GM19463 (cell line): ENCODE measurements at regions not wholly inside any gene's neighbourhood (a gene's known extent, or its start where the extent isn't known, plus 50 kb on each side); places are given as distances from the start of the nearest gene placed in this dataset.

ENCODE experiments used
- ATAC-seq: cut with Tn5 transposase; IDR thresholded peaks from one replicate; pipeline ENCODE4 v1.9.1; 2021; ENCODE audit warnings: mild to moderate bottlenecking, moderate library complexity; ENCODE audit not compliant: unreplicated experiment

DNA sequence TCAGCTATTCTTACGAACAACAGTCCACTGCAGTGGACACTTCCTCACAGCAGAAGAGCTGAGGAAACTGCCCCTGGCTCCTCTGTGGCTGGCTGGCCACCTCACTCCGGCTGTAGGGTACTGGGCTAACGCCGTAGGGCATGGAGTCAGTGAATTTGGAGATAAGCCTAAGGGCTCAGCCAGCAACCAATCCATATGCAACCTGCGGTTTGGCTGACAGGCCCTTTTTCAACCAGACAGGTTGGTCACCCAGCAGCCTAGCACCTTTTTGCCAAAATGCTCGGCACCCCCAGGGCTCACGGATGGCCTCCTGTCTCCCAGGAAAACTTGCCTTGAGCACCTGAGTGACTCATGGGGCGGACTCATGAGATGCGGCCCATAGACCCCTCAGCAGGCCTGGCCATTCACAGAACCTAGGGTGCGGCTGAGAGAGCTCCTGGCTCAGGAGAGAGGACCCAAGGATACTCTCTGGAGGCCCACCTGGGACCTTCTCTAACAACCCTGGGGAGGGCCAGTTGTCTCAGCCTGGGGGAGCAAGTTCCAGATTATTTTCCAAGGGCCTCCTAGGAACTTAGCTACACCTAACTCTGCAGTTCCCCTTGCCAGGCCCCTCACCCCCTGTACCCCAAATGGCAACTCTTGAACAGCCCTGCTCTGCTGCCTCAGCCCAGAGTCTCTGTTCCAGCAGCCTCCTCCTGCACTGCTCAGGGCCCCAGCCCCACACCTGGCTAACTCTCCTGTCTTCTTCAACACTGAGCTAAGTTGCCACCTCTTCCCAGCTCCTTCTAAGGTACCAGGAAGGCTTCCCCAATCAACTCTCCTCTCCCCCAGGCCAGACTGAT, 252.1 kb downstream of the CYP26B1 start:
- ATAC-seq = no peak

DNA sequence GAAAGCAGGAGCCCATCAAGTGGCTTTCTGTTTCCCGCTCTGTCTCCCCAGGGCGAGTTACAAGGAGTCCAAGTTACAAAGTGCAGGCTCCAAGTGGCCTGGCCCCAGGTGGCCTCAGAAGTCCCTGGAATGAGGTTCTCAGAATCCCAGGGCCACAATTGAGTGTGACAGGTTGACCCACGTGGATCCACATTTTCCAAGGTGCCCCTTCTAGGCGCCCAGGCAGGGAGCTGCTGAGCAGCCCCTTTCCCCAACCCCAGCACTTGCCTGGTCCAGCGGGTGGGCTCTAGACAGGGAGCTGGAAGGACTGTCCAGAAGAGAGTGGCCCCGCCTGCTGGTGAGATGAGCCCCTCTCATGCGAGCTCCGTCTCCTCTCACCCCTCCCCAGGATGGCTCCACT, 253.4 kb downstream of the CYP26B1 start:
- ATAC-seq = no peak

DNA sequence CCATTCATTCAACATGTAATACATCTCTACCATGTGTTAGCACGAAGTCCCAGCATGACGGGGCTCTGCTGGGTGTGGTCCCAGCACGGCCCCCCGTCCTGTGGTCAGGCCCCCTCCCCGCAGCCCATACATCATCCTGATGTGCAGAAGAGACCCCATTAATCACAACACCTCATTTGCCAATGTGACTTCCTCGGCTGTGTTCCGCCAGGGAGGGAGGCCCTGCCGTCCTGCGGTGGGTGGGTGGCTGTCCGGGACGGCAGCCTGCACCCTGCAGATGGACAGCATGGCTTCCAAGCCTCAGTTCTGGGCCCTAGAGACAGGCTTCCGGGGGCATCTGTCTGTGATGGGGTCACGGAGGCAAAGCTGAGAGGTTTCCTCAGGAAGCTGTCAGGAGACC, 254.0 kb downstream of the CYP26B1 start:
- ATAC-seq = no peak

DNA sequence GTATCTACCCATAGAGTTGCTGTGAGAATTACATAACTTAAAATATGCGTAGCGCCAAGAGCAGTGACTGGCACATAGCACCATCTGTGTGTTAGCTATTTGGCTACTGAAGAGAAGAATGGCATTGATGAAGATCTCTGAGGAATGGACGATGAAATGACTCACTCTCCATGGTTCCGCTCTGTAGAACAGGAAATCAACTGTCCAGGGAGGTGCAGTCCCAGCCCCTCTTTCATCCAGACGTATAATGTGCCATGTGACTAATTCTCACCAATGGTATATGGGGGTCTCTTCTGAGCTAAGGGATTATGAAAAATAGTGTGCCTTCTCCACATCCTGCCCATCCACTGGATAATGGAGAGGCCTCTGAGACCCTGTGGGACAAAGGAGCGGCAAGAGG, 254.8 kb downstream of the CYP26B1 start:
- no peak for ATAC-seq

DNA sequence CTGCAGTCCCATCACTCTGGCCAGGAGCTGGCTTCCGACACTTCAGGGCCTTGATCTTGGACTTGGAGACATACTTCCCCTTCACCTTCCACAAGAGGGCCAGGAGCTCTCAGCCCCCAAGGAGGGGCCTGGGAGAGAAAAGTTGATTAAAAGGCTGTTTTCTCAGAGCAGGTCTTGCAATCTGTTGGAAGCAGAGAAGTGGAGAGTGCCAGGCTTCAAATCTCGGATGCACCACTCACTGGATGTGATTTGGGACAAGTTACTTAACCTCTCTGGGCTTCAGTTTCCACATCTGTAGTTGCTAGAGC, 255.3 kb downstream of the CYP26B1 start:
- ATAC-seq = no peak

DNA sequence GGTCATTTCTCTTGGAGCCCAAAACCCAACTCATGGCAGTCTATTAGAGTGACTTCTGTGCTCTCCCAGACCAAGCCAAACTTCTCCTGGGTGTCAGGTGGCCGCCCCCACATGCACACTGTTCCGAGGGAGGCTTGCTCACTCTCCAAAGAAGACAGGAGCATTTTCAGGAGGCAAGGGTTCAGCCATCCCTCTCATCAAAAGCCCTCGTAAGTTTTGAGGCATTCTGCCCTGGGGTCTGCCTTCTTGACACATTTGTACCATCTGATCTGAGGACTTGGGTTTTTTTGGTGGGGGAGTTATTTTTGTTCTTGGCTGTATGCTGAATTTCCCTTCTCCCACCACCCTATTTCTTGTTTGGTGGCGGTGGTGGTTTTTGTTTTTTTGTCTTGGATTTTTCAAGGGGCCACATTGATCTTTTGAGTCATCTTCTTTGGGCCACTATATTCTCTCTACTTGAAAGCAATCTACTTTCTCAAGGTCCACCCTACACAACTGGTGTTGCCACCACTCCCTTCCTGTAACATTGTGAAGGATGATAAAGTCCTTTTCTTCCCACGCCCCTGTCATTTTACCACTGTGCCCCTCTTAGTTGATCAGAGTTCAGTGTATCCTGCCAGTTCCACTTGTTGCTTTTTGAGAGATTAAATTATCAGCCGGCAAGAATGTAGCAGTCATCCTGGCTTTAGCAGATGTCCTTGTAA, 255.8 kb downstream of the CYP26B1 start:
- no peak for ATAC-seq

DNA sequence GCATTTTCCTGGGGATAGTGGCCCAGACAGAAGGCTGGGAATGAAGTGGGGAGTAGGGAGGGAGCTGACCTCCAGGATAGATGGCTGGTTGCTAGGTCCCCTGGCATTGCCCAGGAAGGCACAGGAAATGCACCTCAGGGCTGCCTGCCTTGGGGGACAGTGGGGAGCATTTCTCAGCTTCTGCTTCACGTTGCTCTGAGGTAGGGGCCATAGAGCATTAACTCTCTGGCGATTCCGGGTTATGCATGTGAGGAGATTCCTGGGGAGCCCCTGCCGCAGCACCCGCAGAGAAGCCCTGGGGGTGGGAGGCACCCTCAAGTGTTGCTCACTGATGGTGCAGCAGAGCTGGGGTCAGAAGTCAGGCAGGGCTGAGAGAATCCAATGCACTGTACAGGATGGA, 256.5 kb downstream of the CYP26B1 start:
- no peak for ATAC-seq

DNA sequence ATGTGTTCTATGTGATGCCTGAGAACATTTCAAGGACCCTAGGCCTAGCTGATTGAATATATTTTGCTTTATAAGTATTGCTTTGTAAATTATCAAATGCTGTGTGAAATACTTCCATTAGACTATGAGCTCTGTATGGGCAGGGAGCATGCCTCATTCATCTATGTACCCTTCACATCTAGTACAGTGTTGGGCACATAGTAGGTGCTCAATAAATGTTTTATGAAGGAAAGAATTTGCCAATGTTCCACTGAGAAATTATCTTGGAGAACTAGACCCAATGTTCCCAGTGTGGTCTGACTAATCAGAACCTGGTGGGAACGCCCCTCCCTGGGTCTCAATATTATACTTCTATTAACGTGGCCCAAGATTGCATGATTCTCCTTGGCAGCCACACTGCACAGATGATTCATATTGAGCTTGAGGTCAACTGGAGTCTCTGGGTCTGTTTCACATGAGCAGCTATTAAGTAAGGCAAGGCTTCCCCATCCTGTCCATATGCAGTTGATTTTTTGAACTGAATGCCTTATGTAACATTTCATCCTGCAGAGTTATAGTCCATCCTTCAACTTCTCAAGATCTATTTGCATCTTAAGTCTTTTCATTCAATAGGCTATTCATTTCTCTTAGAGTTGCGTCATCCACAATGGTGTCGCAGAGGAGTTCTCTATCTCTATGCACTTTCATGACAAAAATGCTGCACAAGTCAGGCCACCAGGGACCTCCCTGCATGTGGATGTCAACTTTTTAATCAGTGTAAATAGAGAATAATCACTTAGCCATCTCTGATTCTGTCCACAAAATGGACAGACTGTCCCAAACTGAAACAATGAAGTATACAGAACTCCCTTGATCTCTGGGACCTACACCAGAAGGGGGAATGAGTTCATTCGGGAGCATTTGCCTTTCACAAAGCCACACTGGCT, 257.6 kb downstream of the CYP26B1 start:
- no peak for ATAC-seq

DNA sequence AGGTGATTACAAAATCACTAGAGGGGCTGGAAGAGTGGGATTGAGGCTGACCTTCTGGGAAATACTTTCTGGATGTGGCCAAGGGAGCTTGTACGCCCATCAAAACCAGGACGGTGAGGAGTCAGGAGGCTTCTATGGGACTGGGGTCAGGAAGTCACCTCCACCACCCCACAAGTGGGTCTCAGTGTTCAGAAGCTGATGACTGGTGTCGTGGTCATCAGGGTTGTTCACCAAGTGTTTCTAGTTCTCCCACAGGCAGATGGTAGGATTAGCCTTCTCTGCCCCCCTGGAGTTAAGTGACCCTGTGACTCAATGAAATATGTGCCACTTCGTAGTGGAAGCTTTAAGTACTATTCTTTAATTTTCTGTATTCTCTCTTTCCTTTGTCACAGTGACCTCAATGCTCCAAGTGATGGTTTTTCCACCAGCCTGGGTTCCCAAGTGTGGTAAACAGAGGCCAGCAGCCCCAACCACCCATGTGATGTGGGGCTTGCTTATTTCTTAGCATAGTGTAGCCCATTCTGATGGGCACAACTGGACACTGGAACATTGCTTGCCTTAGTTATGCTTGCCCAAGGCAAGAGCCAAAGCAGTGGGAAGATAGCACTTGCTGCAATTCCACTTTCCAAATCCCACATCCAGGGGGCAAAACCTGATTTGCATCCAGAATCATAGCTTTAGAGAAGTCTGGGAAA, 258.8 kb downstream of the CYP26B1 start:
- ATAC-seq = no peak

DNA sequence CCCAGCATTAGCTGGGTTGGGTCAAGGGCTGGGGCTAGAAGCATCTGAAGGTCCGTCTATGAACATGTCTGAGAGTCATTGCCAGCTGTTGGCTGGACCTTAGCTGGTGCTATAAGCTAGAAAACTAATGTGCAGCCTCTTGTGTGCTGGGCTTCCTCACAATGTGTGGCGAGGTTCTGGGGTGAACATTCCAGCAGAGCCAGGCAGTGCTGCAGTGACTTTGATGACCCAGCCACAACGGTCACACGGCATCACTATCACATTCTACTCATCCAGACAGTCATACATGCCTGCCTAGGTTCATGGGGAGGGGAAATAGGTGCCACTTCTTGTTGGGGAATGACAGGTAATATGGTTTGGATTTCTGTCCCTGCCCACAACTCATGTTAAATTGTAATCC, 260.5 kb downstream of the CYP26B1 start:
- no peak for ATAC-seq

DNA sequence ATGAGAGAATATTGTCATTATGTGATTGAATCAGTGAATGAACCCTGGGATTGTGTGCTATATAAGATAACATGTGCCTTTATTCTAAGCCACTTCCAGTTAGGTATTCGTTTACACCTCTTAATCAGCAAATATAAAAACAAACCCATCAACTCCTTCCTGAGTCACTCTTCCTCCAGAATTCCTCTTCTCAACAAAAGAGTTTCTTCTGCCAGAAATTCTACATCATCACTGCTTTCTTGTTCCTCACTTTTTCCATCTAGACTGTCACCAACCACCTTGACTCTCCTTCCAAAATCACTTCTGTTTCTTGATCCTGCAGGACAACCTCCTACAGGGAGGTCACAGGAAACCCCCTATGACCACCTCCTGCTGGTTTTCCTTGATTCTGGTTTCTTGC, 261.4 kb downstream of the CYP26B1 start:
- no peak for ATAC-seq

DNA sequence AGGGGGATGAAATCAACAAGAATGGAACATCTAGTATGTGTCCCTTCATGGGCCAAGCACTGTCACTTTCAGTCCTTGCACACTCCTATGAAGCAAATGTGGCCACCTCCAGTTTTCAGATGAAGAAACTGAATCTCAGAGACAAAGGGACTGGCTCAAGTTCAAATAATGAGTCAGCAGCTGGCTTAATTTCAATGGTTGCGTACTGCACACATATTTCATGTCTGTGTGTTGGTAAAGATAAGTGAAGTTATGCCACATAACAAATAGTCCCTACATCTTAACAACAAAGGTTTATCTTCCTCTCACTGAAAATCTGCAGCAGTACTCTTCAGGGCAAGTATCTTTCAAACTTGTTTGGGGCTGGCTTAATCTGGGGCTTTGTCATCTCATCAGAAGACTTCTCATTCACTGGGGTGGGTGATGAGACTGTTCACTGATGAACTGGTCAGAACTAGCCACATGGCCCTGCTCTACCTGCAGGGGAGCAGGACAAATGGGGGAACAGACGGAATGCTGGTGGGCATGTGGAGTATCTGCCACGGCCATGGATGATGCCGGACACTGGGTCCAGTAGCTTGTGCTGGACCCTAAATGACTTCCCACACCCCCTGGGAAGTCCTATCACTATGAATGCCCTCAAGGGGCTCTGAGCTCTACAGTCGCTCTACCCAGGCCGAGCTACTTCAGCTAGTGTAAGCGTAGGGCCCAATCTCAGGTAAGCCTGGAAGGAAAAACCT, 263.2 kb downstream of the CYP26B1 start:
- ATAC-seq = no peak

DNA sequence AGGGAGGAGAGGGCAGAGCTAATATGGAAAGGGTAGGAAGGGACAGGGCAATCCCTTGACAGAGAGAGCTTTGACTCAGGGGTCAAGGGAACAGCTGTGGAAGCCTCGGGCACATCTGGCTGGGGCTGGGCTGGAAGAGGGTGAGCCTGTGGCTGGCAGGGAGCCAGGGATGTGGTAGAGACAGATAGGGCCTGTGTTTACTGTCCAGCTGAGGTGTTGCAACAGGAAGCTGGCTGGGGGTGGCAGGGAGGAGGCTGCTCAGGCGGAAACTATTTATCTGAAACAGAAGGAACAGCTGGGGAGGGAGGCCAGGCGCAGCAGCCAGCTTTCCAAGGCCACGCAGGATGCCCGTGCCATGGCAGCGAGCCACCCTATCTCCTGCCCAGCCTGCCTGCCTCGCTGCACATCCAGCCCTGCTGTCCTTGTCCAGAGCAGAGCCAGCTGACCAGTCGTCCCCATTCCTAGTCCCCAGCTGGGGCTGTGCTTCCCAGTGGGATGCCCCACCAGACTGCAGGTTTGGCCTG, 264.7 kb downstream of the CYP26B1 start:
- peak; percentile 37 for ATAC-seq

DNA sequence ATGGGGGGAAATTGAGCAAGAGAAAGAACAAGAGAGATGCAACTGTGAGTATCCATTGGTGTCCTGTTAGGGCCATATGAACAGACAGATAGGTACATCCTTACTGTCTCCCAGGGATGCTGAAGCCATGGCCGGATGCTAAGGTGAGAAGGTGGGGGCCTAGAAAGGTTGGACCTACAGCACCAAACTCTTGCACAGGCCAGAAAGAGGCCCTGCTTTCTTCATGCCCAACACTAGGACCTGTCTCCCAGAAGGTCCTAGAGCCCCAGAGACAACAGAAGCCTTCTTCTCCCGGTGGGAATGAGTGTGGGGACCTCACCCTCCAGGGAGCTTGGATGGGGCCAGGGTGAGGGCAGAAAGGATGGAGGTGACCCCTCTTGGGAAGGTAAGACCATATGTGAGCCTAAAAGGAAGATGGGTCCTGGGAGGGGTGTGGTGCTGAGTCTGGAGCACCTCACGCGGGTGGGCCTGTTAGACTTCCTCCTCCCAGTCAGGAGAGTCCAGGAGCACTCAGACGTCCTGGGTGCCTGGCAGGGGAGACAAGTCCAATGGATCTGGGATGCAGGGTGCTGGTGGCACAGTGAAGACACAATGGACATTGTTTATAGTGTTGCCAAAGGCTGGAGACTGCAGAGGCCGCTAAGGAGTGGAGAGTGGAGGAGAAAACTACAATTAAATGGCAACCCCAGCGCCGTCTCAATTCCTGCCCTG, 265.3 kb downstream of the CYP26B1 start:
- ATAC-seq = no peak

DNA sequence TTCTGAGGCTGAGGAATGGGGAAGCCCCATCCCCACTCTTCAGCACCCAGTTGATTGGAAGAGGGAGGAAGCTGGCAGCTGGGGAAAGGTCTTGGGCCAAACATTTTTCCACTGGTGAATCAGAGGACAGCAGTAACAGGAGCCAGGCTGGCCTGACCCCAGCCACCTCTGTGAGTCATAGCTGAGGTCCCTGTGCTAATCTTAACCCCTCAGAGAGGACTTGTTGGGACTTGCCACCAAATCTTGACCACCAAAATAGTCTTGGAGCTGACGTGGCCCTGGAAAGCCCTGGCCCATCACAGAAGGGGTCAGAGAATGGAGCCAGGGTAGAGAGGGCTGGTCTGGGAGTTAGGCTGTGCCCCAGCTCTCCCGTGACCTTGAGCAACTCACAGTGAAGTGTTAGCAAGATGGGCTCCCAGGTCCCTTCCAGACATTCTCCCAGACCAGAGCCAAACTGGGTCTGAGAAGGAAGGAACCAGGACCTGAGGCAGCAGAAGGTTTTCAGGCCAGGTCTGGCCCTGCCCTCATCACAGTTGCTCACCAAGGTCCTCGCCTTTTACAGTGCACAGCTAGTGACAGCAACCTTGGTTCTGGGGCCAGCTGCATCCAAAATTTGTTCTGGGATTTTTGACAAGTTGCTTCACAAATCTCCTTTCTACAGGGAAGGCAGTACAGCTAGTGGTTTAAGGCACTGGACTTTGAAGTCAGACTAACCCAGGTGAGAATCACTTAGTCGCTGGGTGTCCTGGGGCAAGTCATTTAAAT, 266.6 kb downstream of the CYP26B1 start:
- ATAC-seq = no peak

DNA sequence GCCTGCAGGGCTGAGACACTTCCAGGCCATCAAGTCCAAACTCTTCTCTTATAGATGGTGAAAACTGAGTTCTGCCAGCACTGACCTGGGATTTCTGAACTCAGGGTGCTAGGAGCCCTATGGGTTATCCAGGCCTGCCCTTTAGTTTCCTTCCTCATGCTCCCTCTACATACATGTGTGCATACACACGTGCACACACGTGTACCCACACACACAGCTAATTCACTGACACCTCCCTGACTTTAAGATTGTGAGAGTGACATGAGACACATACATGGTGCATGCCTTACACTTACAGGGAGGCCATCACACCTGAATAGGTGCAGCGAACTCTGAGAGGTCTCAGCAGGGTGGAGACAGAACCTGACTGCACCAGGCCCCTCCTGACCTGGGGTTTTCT, 267.4 kb downstream of the CYP26B1 start:
- ATAC-seq = no peak

DNA sequence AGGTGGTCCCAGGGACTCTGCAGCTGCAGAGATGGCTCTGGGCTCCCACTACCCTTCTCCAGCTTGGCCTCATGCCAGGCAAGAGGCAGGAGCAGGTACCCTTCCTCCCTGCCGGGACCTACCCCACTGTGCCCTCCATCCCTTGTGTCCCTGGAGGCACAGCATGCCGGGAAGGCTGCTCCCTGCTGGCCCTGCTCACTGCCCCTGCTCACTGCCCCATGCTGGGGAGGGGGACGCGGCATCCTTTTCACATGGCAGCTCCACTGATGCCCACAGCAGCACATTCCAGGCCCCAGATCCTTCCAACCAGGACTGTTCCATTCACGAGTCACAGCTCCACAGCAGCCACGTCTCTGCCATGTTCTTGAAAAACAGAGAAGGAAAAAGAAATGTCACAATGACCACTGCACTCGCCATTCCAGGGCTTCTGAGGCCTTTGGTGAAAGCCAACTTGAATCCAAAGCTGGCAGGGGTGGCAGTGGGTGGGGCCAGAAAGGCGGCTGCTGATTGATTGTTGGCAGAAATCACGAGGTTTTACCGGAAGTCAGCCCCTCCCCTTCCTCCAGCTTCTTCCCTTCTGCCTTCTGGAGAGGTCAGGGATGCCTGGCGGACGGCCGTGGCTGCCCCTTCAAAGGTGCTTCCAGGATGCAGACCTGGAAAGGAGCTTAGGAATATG, 268.0 kb downstream of the CYP26B1 start:
- no peak for ATAC-seq
